GM18858 (cell line): ENCODE measurements at regions not wholly inside any gene's neighbourhood (a gene's known extent, or its start where the extent isn't known, plus 50 kb on each side); places are given as distances from the start of the nearest gene placed in this dataset.
"Not testable (repeated sequence)": the region's sequence is repeated elsewhere in the genome, so short reads cannot be mapped to it uniquely, and the experiment has no call there.

Source experiments
- ATAC-seq: cut with Tn5 transposase; IDR thresholded peaks from one replicate; pipeline ENCODE4 v1.9.1; 2021; ENCODE audit not compliant: unreplicated experiment

- no peak for ATAC-seq
These were observed 341.7 kb downstream of the LRRC3B start for GRCh38 chr3:26964313-26964712.

GRCh38 chr3:26964836-26965235, 342.3 kb downstream of the LRRC3B start:
- no peak for ATAC-seq

- ATAC-seq: no peak
These were observed 344.9 kb downstream of the LRRC3B start for GRCh38 chr3:26967501-26967900.

GRCh38 chr3:26984416-26985390, 362.1 kb downstream of the LRRC3B start:
- no peak for ATAC-seq

GRCh38 chr3:26989037-26989436, 366.5 kb downstream of the LRRC3B start:
- no peak for ATAC-seq

GRCh38 chr3:26997226-26997625, 372.0 kb downstream of the NEK10 start:
- no peak for ATAC-seq

- ATAC-seq: no peak
These were observed 358.3 kb downstream of the NEK10 start for GRCh38 chr3:27010834-27011233.

- no peak for ATAC-seq
These were observed 347.0 kb downstream of the NEK10 start for GRCh38 chr3:27022096-27022761.

GRCh38 chr3:27024493-27024892, 344.7 kb downstream of the NEK10 start:
- no peak for ATAC-seq

GRCh38 chr3:27025718-27026117, 343.5 kb downstream of the NEK10 start:
- ATAC-seq: no peak

- no peak for ATAC-seq
These were observed 337.7 kb downstream of the NEK10 start for GRCh38 chr3:27031476-27031875.

- ATAC-seq: no peak
These were observed 334.9 kb downstream of the NEK10 start for GRCh38 chr3:27034255-27034654.

GRCh38 chr3:27040674-27041073, 328.5 kb downstream of the NEK10 start:
- no peak for ATAC-seq

- not testable (repeated sequence) for ATAC-seq
These were observed 326.6 kb downstream of the NEK10 start for GRCh38 chr3:27042541-27042940.

- no peak for ATAC-seq
These were observed 325.7 kb downstream of the NEK10 start for GRCh38 chr3:27043328-27043955.

GRCh38 chr3:27044931-27045481, 324.2 kb downstream of the NEK10 start:
- ATAC-seq: no peak

- no peak for ATAC-seq
These were observed 322.8 kb downstream of the NEK10 start for GRCh38 chr3:27046351-27046750.

GRCh38 chr3:27049792-27050191, 319.4 kb downstream of the NEK10 start:
- no peak for ATAC-seq

- ATAC-seq: not testable (repeated sequence)
These were observed 317.7 kb downstream of the NEK10 start for GRCh38 chr3:27051527-27051926.

- no peak for ATAC-seq
These were observed 312.9 kb downstream of the NEK10 start for GRCh38 chr3:27056326-27056725.

- no peak for ATAC-seq
These were observed 309.7 kb downstream of the NEK10 start for GRCh38 chr3:27059489-27059888.
